ENCODE measurements at regions not wholly inside any gene's neighbourhood (a gene's known extent, or its start where the extent isn't known, plus 50 kb on each side); places are given as distances from the start of the nearest gene placed in this dataset.

DNA sequence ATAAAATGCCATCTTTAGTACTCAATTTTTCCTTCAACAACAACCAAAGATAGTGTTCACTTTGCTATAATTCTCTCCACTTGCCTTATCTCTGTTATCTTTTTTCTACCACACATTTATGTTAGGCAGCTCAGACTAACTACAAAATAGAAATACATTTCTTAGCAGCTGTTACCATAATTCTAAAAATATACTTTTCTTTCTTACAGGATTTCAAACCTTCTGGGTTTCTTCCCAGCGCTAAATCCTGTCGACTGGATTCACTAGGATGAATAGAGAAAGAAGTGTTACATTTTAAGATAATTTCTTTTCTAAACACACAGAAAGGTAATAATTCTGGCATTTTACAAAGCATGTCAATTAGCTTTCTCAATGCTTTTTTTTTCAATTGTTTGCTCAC, 105.5 kb upstream of the GK2 start:
- no peak overlapping the region for H3K4me3 ChIP-seq (ENCODE audit: low read length)
- no peak for DNase-seq (ENCODE audit: low read depth, low spot score)

DNA sequence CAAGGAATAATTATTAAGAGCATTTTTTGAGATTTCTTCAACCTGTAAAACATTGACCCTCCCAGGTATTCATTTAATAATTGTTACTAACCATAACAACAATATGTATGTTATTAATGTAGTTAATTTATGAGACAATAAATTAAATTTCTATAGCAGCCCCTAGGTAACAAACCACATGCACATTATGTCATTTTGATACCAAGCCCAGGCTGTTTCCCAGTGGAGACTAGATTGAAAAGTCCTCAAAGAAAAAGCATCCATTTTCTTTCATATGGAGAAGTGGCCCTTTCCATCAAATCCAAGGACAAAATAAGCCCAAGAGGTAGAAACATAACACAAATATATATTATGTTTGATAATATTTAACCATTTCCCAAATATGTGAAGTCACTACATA, 104.3 kb upstream of the GK2 start:
- no peak overlapping the region for H3K4me3 ChIP-seq (ENCODE audit: low read length)
- no peak for DNase-seq (ENCODE audit: low read depth, low spot score)

DNA sequence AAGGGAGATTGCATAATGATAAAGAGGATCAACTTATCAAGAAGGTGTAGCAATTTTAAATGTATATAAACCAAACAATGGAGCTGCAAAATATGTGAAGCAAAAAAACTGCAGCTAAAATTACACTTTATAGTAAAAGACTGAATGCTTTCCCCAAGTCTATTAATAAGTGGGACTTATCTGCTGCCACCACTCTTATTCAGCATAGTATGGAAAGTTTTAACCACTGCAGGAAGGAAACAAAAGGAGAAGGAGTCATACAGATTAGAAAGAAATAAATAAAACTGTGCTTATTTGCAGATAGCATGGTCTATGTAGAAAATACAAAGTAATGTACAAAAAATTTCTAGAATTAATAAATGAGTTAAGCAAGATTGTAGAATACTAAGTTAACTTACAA, 94.1 kb upstream of the GK2 start:
- DNase-seq (ENCODE audit: low read depth, low spot score) = no peak
- no peak overlapping the region for H3K4me3 ChIP-seq (ENCODE audit: low read length)

DNA sequence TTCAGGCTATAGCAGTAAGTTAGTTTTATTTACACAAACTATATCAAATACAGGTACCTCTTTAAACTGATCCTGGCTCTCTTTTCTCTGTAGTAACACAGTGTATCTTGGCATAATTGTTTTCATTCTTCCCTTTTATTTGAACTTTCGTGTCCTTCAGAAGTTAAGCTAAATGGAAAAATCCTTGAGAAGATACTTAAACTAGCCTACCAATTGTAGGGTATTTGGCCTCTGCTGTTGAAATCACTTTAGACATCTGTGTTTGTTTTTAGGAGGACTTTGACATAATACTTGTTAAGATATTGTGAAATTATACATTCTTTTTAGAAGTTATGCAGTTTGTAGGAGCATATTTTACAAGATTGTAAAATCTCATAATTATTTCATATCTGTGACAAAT, 90.3 kb upstream of the GK2 start:
- no peak for DNase-seq (ENCODE audit: low read depth, low spot score)
- no peak overlapping the region for H3K4me3 ChIP-seq (ENCODE audit: low read length)

DNA sequence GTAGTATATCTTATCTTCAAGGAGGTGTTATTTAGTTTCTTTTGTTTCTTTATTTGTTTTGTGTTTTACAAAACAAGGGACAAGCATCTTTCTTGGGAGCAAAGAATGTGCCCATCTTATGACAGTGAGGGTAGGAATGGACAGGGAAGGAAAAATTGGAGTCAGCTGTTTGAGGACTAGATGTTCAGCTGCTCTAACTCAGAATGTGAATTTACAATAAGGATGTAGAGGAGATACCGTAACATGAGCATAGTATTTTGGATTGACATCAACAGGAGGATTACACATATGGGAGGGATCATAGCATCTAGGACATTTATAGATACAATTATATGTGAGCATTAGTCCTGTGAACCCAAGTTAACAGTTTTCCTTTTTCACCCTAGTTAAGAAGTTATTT, 89.0 kb upstream of the GK2 start:
- no peak for DNase-seq (ENCODE audit: low read depth, low spot score)
- no peak overlapping the region for H3K4me3 ChIP-seq (ENCODE audit: low read length)

DNA sequence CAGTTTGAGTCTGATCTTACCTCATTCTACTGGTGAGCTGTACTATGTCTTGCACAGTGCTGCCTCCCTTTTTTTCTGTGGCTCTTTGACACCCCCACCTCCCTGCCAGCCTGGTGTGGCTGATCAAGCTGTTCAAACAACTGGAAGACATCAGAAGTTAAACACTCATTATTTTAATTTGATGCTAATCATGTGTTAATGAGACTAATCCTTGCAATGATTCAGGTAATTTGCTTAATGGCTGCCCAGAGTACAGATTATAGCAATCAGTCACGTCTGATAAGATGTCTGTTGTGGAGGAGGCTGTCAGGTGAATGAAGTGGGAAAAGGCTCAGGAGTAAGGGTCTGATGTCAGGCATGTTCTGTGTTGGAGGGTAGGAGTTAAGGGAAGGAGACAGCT, 87.4 kb upstream of the GK2 start:
- DNase-seq (ENCODE audit: low read depth, low spot score) = no peak

DNA sequence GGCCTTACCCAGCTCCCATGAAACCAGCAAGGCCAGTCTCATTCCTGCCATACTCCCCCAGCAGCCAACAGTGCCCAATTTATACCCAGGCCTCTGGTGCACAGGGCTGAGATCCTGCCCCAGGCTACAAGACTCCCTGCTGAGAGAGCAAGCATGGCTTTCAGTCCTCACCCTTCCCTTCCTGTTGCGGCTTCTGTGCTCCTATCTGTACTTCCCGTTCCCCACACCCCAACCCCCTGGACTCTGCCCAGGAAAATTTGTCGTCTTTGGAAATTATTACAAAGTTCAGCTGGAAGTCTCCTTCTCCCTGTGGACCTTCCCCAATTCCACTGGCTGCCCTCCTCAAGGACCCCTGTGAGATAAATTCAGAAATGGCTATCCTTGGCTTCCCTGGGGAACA, 84.1 kb upstream of the GK2 start:
- DNase-seq (ENCODE audit: low read depth, low spot score) = no peak

More for the DNA sequence above, 87.4 kb upstream of the GK2 start:
- no peak overlapping the region for H3K4me3 ChIP-seq (ENCODE audit: low read length)

DNA sequence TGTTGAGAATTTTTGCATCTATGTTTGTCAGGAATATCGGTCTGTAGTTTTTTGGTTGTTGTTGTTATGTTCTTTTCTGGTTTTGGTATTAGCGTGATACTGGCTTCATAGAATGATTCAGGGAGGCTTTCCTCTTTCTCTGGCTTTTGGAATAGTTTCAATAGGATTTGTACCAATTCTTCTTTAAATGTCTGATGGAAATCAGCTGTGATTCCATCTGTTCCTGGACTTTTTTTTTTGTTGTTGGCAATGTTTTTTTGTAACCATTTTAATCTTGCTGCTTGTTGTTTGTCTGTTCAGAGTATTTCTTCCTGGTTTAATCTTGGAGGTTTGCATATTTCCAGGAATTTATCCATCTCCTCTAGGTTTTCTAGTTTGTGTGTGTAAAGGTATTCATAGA, 81.5 kb upstream of the GK2 start:
- no peak for DNase-seq (ENCODE audit: low read depth, low spot score)
- no peak overlapping the region for H3K4me3 ChIP-seq (ENCODE audit: low read length)

More for the DNA sequence above, 84.1 kb upstream of the GK2 start:
- H3K4me3 ChIP-seq (ENCODE audit: low read length) = no peak overlapping the region

DNA sequence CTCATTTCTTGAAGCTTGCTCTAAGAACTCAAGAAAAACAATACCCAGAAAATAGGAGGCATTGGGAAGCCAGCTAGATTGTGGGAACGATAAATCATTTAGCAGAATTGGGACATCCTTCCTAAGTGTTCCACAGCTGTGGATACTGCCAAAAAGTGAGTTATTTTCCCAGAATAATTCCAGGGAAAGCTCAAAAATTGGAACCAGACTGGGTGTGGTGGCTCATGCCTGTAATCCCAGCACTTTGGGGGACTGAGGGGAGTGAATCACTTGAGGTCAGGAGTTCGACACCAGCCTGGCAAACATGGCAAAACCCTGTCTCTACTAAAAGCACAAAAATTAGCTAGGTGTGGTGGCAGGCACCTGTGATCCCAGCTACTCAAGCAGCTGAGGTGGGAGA, 68.2 kb upstream of the GK2 start:
- DNase-seq (ENCODE audit: low read depth, low spot score) = no peak
- H3K4me3 ChIP-seq (ENCODE audit: low read length) = no peak overlapping the region

DNA sequence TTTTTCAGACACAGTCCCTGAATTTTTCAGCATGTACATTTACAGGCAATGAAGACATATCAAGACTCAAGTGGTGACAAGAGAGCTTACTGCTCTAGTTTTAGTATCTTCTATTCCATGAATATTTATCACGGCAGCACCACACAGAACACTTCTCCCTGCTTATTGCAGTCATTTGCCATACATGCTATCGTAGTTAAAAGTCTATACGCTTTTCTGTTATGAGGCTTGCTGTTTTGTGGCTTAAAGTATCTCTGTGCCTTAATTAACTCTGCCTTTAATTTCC, 65.4 kb upstream of the GK2 start:
- no peak overlapping the region for H3K4me3 ChIP-seq (ENCODE audit: low read length)
- DNase-seq (ENCODE audit: low read depth, low spot score) = no peak

DNA sequence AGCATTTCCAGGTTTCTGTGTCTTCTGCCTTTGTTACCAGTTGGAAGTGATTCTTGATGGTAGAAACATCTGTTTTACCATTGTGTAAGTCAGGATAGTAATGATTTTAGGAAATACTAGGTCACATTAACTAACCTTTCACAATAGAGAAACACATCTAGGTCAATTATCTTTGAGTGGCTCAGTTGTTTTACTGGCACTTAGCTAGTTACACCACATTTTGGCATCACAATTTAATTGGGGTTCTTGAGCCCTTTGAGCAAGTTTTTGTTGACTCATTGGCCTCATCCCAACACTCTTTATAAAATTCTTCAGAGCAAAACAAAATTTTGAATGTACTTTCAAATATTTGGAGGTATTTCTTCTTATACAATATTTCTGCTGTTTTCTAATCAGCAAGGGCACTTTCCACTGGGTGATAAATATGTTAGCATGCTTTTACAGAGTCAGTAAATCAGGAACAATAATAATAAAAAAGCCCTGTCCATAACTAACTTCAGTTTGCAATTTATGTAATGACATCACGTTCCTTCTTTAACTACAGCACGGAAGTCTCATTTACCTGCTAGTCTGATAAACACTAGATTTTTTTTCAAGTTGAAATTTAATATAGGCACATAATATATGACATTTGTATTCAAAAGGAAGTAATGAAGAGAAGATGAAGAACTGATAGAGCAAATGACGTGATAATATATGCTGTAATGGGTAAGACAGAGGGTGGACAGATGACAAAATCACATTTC, 64.8 kb upstream of the GK2 start:
- no peak overlapping the region for H3K4me3 ChIP-seq (ENCODE audit: low read length)
- no peak for DNase-seq (ENCODE audit: low read depth, low spot score)

DNA sequence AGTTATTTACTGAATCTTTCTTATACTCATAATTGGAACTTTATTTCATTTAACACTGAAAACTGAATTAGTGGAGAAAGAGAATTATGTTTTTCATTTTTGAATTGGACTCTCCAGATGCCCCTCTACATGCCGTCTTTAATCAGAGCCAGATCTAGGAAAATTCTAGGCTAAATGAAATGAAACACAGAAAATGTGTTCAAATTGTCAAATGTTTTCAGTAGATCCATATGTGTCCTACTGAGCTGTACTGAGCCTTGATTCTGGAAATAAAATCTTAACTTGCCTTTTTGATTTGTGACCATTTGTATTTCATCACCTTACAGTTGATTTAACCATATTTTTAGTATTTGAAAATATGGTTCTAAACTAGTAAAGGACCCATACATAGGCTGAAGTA, 64.0 kb upstream of the GK2 start:
- H3K4me3 ChIP-seq (ENCODE audit: low read length) = no peak overlapping the region
- DNase-seq (ENCODE audit: low read depth, low spot score) = no peak

DNA sequence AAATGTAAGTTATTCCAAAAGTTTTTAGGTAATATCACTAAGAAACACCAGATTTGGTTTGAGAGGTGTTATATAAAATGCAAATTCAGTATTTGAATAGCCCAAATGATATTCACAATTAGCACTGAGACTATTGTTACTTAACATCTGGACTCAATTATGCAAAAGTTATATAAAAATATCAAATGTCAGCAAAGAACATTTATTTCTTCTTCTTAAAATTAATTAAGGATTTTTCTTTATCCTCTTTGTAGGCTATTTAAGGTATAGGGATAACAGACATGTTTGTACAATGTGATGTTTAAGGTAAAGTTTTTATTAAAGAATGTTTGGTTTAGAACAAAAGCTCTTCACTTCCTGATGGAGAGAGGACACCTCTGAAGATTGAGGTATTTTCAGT, 63.3 kb upstream of the GK2 start:
- no peak overlapping the region for H3K4me3 ChIP-seq (ENCODE audit: low read length)
- no peak for DNase-seq (ENCODE audit: low read depth, low spot score)

DNA sequence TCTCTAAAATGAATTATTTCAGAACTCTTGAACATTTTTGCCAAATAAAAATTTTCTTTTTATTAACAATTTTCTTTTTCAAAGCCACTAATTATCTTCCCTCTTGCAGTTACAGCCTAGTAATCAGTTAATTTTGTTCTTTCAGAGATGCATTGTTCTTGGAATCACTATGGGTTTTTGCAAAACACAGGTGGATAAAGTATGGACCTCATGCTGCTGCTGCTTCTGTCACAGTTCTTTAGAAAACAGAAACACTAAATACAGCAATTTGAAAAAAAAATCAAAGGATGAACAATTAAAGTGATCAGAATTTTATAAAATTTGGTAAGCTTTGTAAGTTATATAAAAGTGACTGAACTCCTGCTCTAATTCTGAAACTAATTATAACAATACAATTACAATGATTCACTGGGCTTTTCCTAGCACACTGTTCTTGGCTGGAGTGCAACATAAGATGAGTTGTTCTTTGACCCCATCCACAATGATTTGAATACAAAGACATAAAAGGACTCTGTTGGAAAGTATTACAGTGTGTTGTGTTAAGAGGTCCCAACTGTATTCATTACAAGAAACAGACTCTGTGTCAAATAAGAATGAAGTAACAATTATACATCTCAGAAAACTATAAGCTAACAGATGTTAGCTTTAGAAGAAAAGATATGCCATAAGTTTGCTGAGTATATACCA, 59.4 kb upstream of the GK2 start:
- DNase-seq (ENCODE audit: low read depth, low spot score) = no peak
- H3K4me3 ChIP-seq (ENCODE audit: low read length) = no peak overlapping the region

DNA sequence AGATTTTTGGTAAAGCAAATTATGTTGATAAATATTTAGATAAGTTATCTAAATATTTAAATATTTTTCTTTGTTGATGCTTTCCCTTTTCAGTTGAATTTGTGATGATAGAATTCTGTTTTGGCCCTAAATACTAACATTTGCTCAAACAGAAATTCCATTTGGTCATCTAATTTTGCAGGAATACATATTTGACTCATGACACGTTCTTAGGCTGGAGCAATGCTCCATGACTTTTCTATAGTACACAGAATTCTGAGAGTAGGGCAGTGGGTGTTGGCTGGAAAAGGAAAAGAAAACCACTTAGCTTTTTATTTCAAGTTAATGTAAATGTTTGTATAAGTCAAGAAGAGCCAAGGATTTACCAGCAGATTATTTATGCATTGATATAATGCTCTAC, 58.6 kb upstream of the GK2 start:
- no peak for DNase-seq (ENCODE audit: low read depth, low spot score)
- H3K4me3 ChIP-seq (ENCODE audit: low read length) = no peak overlapping the region

All from Jurkat, Clone E6-1 (cell line).